GM18861 (cell line): ENCODE measurements at regions not wholly inside any gene's neighbourhood (a gene's known extent, or its start where the extent isn't known, plus 50 kb on each side); places are given as distances from the start of the nearest gene placed in this dataset.

Source experiments
- ATAC-seq: cut with Tn5 transposase; IDR thresholded peaks from one replicate; pipeline ENCODE4 v1.9.1; 2021; ENCODE audit not compliant: unreplicated experiment

DNA sequence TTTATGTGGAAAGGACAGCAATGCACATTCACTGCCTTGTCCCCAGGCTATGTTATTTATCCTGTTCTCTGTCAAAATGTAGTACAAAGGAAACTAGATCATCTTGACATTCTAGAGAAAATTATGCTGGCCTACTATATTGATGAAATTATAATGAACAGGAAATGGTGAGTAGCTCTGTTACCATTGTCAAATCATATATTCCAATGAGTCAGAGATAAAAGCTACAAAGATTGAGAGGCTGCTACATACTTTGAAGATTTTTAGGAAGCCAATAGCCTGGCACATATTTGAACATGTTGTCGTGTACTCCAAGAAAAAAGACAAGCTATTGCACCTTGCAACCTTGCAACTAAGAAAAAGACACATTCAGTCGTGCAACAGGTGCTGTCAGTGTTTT, 52.7 kb upstream of the TET2 start:
- no peak for ATAC-seq
